K562 (cell line): ENCODE measurements at regions not wholly inside any gene's neighbourhood (a gene's known extent, or its start where the extent isn't known, plus 50 kb on each side); places are given as distances from the start of the nearest gene placed in this dataset.

ENCODE experiments used
- ATAC-seq: fragments of 200-7000 bp; cut with Tn5 transposase; 3 replicates; pipeline ENCODE4 v1.9.1; 2020; ENCODE audit warnings: moderate library complexity
- BruUV-seq: library from RNA; stranded (reverse); fragments of 400-500 nt; replicated peaks from 2 replicates; lab custom pipeline; 2021; lab: Mats Ljungman, UMichigan
- CTCF ChIA-PET: fragments of 300-600 bp; formaldehyde crosslinking; extraction: SDS; loops from one replicate; lab custom pipeline; 2021; ENCODE audit warnings: low intra/inter-chr PET ratio; lab: Yijun Ruan, JAX
- POLR2A ChIA-PET: fragments of 300-600, 350-650 bp; sonication (Branson Sonifier 250); formaldehyde crosslinking; extraction: SDS; loops from one replicate; lab custom pipeline; 2021; ENCODE audit warnings: antibody characterized with exemption, inconsistent platforms; lab: Yijun Ruan, JAX
- DNase-seq, 4 experiments: peaks; one replicate each; pipeline versions ENCODE4 v3.0.0 to v3.0.0-alpha.2; 2011 to 2018; ENCODE audit warnings: low spot score in 3 of 4, mixed read lengths in 3 of 4; ENCODE audit errors: extremely low read depth in 1 of 4
- FAIRE-seq: peaks from 2 replicates; lab custom pipeline; 2011; peaks lifted over from hg19 to GRCh38; lab: Jason Lieb, UNC
- H2AFZ ChIP-seq: 2 replicates; pipeline ENCODE4 v1.6.0; 2011; ENCODE audit warnings: low read depth, low read length, control low read depth, inconsistent platforms
- H3K27ac ChIP-seq: fragments of 200-600 bp; 3 replicates; pipeline ENCODE4 v1.8.0; 2011; ENCODE audit warnings: low read depth, mild to moderate bottlenecking, control low read depth, inconsistent platforms, low read length, moderate library complexity, mixed read lengths; ENCODE audit errors: extremely low read depth
- H3K27me3 ChIP-seq, 2 experiments: fragments of 300-600 bp in 1 of 2; 2 replicates in 1 of 2; 3 replicates in 1 of 2; pipeline versions ENCODE4 v1.6.0 to v1.8.0; 2011; ENCODE audit warnings: inconsistent platforms in 2 of 2, low read length in 2 of 2, mild to moderate bottlenecking in 1 of 2, mixed read lengths in 1 of 2, moderate library complexity in 1 of 2; ENCODE audit not compliant: control insufficient read depth in 2 of 2, insufficient read depth in 2 of 2
- H3K36me3 ChIP-seq: fragments of 300-600 bp; 3 replicates; pipeline ENCODE4 v1.8.0; 2011; ENCODE audit warnings: mild to moderate bottlenecking, low read length, inconsistent platforms; ENCODE audit not compliant: control insufficient read depth, insufficient read depth
- H3K4me1 ChIP-seq, 2 experiments: fragments of 200-600 bp in 1 of 2; replicated peaks in 1 of 2; 2 replicates in 1 of 2; 3 replicates in 1 of 2; pipeline versions ENCODE4 v1.5.1 to v1.8.0; 2011; ENCODE audit warnings: inconsistent platforms in 2 of 2, low read length in 2 of 2, mild to moderate bottlenecking in 1 of 2, mixed read lengths in 1 of 2, moderate library complexity in 1 of 2; ENCODE audit not compliant: control insufficient read depth in 2 of 2, insufficient read depth in 2 of 2
- H3K4me2 ChIP-seq: 2 replicates; pipeline ENCODE4 v1.6.1; 2011; ENCODE audit warnings: low read length, control low read depth, inconsistent platforms, mixed read lengths; ENCODE audit not compliant: insufficient read depth
- H3K4me3 ChIP-seq: fragments of 200-600 bp; sonication (generic), shearing (Covaris generic); 2 replicates; pipeline ENCODE4 v1.5.1; 2016; ENCODE audit warnings: control low read depth, inconsistent platforms
- H3K79me2 ChIP-seq: fragments of 200-600 bp; 3 replicates; pipeline ENCODE4 v1.8.0; 2011; ENCODE audit warnings: low read length, inconsistent platforms; ENCODE audit not compliant: control insufficient read depth, insufficient read depth
- H3K9ac ChIP-seq, 2 experiments: 2 replicates each; pipeline versions ENCODE4 v1.6.0 to v1.6.1; 2011; ENCODE audit warnings: low read depth in 2 of 2, low read length in 2 of 2, control low read depth in 1 of 2, inconsistent platforms in 1 of 2, mild to moderate bottlenecking in 1 of 2, mixed read lengths in 1 of 2; ENCODE audit not compliant: insufficient read depth in 1 of 2
- H3K9me1 ChIP-seq: one replicate; pipeline ENCODE4 v1.6.0; 2011; ENCODE audit warnings: inconsistent platforms, mild to moderate bottlenecking, low read length, moderate library complexity; ENCODE audit not compliant: control insufficient read depth, insufficient read depth
- H3K9me3 ChIP-seq: replicated peaks from 2 replicates; pipeline ENCODE4 v1.5.1; 2011; ENCODE audit warnings: low read depth, low read length, inconsistent platforms; ENCODE audit not compliant: control insufficient read depth, insufficient read depth
- H4K20me1 ChIP-seq: replicated peaks from 2 replicates; pipeline ENCODE4 v1.6.1; 2011; ENCODE audit warnings: low read length, inconsistent platforms, mixed read lengths; ENCODE audit not compliant: control insufficient read depth, insufficient read depth
- EGR1 ChIP-seq: fragments of 450-650 bp; conservative IDR thresholded peaks from 2 replicates; pipeline ENCODE4 v1.6.1; 2017; ENCODE audit warnings: mild to moderate bottlenecking
- NRF1 ChIP-seq, 2 experiments: fragments of 450-650 bp; IDR thresholded peaks in 1 of 2; conservative IDR thresholded peaks in 1 of 2; 2 replicates each; pipeline ENCODE4 v1.6.1; 2014; ENCODE audit warnings: mild to moderate bottlenecking in 2 of 2
- RBM22 ChIP-seq: fragments of 200-400 bp; formaldehyde crosslinking; IDR thresholded peaks from 2 replicates; pipeline ENCODE4 v1.6.1; 2018; ENCODE audit warnings: low read length, low read depth; ENCODE audit not compliant: poor library complexity, severe bottlenecking
- RFX1 ChIP-seq: fragments of 450-650 bp; IDR thresholded peaks from 2 replicates; pipeline ENCODE4 v1.6.1; 2016; ENCODE audit warnings: mild to moderate bottlenecking, moderate library complexity
- SAFB ChIP-seq: fragments of 200-400 bp; formaldehyde crosslinking; IDR thresholded peaks from 2 replicates; pipeline ENCODE4 v1.6.1; 2017; ENCODE audit warnings: low read depth, low read length, borderline replicate concordance
- SNIP1 ChIP-seq: fragments of 450-650 bp; IDR thresholded peaks from 2 replicates; pipeline ENCODE4 v1.7.1; 2017; ENCODE audit warnings: low read depth, mild to moderate bottlenecking
- SRF ChIP-seq, 2 experiments: fragments of 250-450, 450-650 bp in 1 of 2; sonication (Bioruptor Pico) in 1 of 2; sonication (generic) in 1 of 2; formaldehyde crosslinking; IDR thresholded peaks; 2 replicates each; pipeline versions ENCODE4 v1.5.0 to v1.5.1; 2020 to 2022; ENCODE audit warnings: mild to moderate bottlenecking in 1 of 2, missing genetic modification reagents in 1 of 2
- ZBTB8A ChIP-seq: fragments of 450-650 bp; IDR thresholded peaks from 2 replicates; pipeline ENCODE4 v1.6.1; 2018; ENCODE audit warnings: mild to moderate bottlenecking, moderate library complexity; ENCODE audit not compliant: partially characterized antibody
- ZNF146 ChIP-seq: IDR thresholded peaks from one replicate; pipeline ENCODE4 v1.6.1; 2018; ENCODE audit warnings: missing compliant biosample characterization; ENCODE audit not compliant: unreplicated experiment
- ZNF695 ChIP-seq: fragments of 450-650 bp; formaldehyde crosslinking; IDR thresholded peaks from 2 replicates; pipeline ENCODE4 v1.4.0; 2020; ENCODE audit warnings: mild to moderate bottlenecking, moderate library complexity
- WGBS: fragments of 100-300 bp; shearing (Covaris generic); methylation state at CpG from one replicate; pipeline ENCODE4 v1.1.6; 2016; ENCODE audit warnings: low coverage, mixed read lengths; ENCODE audit not compliant: insufficient coverage; ENCODE audit errors: missing lambda C conversion rate; 5-methylcytosine and 5-hydroxymethylcytosine counted together
- in situ Hi-C: fragments of 300-500 bp; cut with MboI; formaldehyde crosslinking; loops from 4 replicates; pipeline ENCODE4 v1.15.0; 2018; ENCODE audit warnings: inconsistent platforms, mixed read lengths
- intact Hi-C: fragments of 100-400 bp; cut with micrococcal nuclease; formaldehyde crosslinking; loops from 2 replicates; pipeline ENCODE4 v1.14.2; 2022
- TF ChIP-seq, protein P1 (sequence below): sonication (generic); formaldehyde crosslinking; IDR thresholded peaks from 2 replicates; pipeline ENCODE4 v1.8.1; 2023; ENCODE audit warnings: mild to moderate bottlenecking, missing genetic modification reagents
- TF ChIP-seq, protein P2 (sequence below), 2 experiments: fragments of 450-650 bp; formaldehyde crosslinking in 1 of 2; IDR thresholded peaks; 2 replicates each; pipeline versions ENCODE4 v1.4.0 to v1.6.1; 2014 to 2020; ENCODE audit warnings: mild to moderate bottlenecking in 2 of 2, borderline replicate concordance in 1 of 2, low read depth in 1 of 2

DNA sequence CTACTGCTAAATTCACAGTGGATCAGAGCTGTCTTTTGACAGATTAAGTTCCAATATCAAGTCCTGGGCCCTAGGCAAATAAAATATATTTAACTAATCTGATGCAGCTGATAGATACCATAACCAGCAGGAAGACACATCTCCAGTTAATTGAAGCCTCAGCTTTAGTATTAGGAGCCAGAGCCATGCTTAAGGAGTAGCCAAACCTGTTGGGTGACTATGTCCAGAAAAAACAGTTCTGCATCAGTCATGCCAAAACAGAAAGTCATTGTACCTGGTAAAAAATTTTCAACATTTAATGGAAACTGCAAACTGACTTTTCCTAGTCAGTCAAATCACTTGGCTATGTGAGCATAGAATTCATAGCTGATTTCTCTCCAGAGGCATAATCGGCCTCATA lies 200.5 kb upstream of the RUNX1 start:
- in situ Hi-C loops = no loop called here
- no peaks in the 10 kb centered on the region; a peak in 1 of 5 replicates for H3K4me1 ChIP-seq
- H3K79me2 ChIP-seq = no peaks in the 10 kb centered on the region
- ChIA-PET CTCF (no interaction called here), POLR2A (no interaction called here)
- no peak overlapping the region for H3K9ac ChIP-seq
- H3K4me3 ChIP-seq = no peak overlapping the region
- H3K4me2 ChIP-seq = no peak overlapping the region
- H3K27me3 ChIP-seq = no peaks in the 10 kb centered on the region
- TF ChIP-seq ZBTB8A = no peak
- TF ChIP-seq ZNF146 = no peak
- TF ChIP-seq ZNF695 (CRISPR knock-in tag) = no peak
- TF ChIP-seq, protein P1, sequence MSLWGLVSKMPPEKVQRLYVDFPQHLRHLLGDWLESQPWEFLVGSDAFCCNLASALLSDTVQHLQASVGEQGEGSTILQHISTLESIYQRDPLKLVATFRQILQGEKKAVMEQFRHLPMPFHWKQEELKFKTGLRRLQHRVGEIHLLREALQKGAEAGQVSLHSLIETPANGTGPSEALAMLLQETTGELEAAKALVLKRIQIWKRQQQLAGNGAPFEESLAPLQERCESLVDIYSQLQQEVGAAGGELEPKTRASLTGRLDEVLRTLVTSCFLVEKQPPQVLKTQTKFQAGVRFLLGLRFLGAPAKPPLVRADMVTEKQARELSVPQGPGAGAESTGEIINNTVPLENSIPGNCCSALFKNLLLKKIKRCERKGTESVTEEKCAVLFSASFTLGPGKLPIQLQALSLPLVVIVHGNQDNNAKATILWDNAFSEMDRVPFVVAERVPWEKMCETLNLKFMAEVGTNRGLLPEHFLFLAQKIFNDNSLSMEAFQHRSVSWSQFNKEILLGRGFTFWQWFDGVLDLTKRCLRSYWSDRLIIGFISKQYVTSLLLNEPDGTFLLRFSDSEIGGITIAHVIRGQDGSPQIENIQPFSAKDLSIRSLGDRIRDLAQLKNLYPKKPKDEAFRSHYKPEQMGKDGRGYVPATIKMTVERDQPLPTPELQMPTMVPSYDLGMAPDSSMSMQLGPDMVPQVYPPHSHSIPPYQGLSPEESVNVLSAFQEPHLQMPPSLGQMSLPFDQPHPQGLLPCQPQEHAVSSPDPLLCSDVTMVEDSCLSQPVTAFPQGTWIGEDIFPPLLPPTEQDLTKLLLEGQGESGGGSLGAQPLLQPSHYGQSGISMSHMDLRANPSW (CRISPR knock-in tag) = no peak
- TF ChIP-seq, protein P2, sequence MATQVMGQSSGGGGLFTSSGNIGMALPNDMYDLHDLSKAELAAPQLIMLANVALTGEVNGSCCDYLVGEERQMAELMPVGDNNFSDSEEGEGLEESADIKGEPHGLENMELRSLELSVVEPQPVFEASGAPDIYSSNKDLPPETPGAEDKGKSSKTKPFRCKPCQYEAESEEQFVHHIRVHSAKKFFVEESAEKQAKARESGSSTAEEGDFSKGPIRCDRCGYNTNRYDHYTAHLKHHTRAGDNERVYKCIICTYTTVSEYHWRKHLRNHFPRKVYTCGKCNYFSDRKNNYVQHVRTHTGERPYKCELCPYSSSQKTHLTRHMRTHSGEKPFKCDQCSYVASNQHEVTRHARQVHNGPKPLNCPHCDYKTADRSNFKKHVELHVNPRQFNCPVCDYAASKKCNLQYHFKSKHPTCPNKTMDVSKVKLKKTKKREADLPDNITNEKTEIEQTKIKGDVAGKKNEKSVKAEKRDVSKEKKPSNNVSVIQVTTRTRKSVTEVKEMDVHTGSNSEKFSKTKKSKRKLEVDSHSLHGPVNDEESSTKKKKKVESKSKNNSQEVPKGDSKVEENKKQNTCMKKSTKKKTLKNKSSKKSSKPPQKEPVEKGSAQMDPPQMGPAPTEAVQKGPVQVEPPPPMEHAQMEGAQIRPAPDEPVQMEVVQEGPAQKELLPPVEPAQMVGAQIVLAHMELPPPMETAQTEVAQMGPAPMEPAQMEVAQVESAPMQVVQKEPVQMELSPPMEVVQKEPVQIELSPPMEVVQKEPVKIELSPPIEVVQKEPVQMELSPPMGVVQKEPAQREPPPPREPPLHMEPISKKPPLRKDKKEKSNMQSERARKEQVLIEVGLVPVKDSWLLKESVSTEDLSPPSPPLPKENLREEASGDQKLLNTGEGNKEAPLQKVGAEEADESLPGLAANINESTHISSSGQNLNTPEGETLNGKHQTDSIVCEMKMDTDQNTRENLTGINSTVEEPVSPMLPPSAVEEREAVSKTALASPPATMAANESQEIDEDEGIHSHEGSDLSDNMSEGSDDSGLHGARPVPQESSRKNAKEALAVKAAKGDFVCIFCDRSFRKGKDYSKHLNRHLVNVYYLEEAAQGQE (IDR thresholded peaks at IDR 0.05; ENCODE audit: borderline replicate concordance) = no peak
- TF ChIP-seq, protein P2 (CRISPR knock-in tag; IDR thresholded peaks at IDR 0.05; ENCODE audit: low read depth) = no peak
- no peak for TF ChIP-seq NRF1 (conservative IDR thresholded peaks at IDR 0.05 in 1 of 2, IDR thresholded peaks at IDR 0.05 in 1 of 2)
- no peak for TF ChIP-seq EGR1
- TF ChIP-seq SRF (CRISPR knock-in tag; IDR thresholded peaks at IDR 0.05) = no peak
- no peak for TF ChIP-seq RFX1
- TF ChIP-seq SNIP1 = no peak
- TF ChIP-seq SAFB = no peak
- no peak for TF ChIP-seq RBM22
- no peak for DNase-seq
- WGBS = 19% methylated on average over 1 of the region's 1 CpG
- no peaks in the 10 kb centered on the region for H4K20me1 ChIP-seq
- ATAC-seq = no peak
- no peak overlapping the region for H3K27ac ChIP-seq
- FAIRE-seq = no peak
- BruUV-seq = no TSS peak
- no peak overlapping the region for H2AFZ ChIP-seq
- H3K9me3 ChIP-seq = 0 out of 2 replicates have a peak, but pooled peaks cover 2% of the 10 kb centered on the region
- no peaks in the 10 kb centered on the region for H3K9me1 ChIP-seq
- no peaks in the 10 kb centered on the region for H3K36me3 ChIP-seq
- intact Hi-C loops = no loop called here
